HG02642 (cell line): ENCODE measurements at regions not wholly inside any gene's neighbourhood (a gene's known extent, or its start where the extent isn't known, plus 50 kb on each side); places are given as distances from the start of the nearest gene placed in this dataset.
A peak's percentile ranks its signal among the peaks of the same experiment; 100 is the strongest.

Experiments used
- ATAC-seq: cut with Tn5 transposase; IDR thresholded peaks from one replicate; pipeline ENCODE4 v1.9.1; 2021; ENCODE audit warnings: mild to moderate bottlenecking; ENCODE audit not compliant: unreplicated experiment, poor library complexity

DNA sequence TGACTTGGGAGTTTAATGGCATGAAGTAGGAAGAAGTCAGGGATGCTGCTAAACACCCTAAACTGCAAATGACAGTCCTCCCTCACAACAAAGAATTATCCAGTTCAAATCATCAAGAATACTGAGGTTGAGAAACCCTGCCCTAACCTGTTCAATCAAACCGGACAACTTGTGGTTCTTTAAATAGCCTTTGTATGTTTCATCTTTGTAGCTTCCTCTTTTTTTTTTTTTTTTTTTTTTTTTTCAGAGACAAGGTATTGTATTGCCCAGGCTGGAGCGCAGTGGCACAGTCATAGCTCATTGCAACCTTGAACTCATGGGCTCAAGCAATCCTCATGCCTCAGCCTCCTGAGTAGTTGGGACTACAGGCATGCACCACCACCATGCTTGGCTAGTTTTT is 52.5 kb upstream of the TTC29 start:
- ATAC-seq = no peak

DNA sequence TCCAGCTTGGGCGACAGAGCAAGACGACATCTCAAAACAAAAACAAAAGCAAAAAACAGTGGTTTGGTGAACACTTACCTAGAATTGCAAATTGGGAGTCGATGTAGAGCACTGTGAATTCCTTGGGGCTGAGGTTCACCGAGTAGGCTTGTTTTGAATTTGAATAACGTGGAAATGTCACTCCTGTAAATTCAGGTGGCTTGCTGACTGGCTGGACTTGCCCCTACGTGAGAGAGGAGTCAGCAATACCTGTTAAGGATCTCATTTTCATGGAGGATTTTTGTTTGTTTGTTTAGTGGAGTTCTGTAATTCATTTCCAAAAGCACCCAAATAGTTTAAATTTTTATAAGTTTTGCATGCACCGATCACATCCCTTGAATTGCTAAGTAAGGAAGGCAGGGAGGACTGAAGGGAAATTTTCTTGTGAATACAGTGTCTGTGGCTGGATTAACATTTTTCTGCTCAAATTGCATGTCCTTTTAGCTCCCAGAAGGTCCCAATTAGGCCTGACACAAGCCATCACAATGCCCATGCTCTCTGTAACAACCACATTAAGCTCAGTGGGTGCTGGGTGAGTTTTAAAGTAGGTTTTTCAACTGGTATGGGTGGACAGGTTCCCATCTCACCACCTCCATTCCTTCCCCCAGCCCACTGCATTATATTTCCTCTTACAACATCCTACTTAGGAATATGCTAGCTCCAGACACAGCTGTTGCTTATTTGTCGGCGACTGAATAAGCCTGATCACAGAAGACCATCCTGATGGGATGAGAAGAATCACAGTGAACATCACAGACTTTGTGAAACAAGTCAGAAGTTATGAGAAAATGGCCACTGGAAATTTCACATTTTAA is 58.5 kb upstream of the TTC29 start:
- ATAC-seq = no peak

DNA sequence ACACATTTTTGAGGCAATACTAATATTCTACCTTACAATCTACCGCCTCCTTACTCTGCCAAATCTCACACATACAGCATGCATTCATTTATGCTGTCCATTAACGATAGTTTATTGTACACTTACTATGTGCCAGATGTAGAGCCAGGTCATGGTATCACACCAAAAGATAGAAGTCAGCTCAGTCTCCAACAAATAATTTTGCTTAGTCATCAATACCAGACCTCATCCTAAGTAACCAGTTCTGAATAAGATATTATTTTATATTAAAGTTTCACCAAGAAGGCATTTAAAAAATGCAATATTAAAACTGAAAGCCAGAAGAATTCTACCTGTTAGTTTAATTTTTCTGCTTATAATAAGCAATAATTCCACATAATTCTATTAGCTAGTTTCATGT is 60.6 kb upstream of the TTC29 start:
- ATAC-seq = no peak

DNA sequence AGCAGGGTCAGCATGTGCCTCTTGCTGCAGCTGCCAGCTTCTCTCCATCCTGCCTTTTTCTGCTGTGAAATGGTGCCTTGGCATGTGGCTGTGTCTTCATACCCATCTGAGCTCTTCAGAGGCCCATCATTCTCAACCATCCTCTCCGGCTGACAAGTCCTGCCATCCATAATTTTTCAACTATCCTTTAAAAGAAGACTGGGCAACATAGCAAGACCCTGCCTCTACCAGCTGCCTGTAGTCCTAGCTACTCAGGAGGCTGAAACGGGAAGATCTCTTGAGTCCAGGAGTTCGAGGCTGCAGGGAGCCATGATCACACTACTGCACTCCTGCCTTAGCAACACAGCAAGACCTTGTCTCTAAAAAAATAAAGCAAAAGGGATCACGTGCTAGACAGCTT is 64.2 kb upstream of the TTC29 start:
- no peak for ATAC-seq

DNA sequence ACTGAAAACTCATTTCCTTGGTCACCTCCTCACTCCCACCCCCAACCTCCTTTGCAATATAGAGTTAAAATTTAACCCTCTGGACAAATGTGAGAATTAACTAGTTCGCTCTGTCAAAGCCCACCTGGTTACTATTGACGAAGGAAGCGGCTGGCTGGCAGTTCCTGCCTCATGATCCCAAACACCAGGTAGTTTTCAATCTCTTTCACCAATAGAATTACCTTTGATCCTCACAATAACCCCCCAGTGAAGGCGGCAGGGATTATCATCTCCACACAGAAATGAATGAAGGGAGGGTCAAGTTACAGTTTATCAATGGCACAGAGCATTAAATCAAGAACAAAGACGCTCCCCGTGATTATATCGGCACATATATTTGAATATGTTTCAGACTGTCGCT is 65.7 kb upstream of the TTC29 start:
- no peak for ATAC-seq

DNA sequence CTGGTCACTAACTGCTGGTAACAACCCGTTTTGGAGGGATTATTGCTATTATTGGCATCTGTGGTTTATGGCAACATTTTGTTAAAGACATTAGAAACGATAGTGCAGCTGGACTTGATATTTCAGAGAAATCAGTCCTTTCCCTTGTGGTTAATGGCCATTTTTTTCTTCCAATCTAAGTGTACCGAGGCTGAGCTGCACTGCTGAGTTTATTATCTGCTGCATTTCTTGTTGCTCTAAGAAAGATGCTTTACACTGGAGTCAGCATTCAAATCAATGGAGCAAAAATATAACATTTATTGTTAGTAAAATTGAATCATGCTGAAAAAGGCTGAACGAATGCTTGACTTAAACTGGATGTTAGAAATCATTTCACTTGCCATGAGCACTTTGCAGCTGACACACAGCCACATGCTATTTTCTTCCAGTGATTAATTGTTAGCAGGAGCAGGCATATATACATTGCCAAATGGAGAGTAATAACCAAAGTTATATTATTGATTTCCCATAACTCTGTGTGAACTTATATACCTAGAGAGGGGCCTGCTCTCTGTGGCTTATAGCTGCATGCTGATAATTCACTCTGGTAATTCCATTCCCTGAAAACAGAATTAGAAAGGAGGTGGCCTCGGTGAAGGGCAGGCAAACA is 66.5 kb upstream of the TTC29 start:
- no peak for ATAC-seq

DNA sequence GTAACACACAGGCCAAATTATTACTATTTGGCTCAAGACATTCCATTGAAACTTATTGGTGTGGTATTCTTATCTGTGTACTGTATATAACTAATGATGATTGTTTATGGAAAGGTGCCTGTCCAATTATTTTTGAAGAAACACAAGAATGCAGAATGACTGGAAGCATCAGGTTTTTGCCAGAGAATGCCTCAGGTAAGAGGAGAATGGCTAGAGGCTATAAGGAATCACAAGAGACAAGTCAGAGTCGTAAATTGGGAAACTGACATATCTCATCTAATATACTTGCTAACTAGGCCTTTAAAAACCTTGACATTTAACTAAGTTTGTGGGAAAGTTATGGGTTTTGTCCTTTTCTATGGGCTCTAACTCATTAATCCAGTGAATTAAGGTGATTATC is 69.3 kb upstream of the TTC29 start:
- ATAC-seq = no peak

DNA sequence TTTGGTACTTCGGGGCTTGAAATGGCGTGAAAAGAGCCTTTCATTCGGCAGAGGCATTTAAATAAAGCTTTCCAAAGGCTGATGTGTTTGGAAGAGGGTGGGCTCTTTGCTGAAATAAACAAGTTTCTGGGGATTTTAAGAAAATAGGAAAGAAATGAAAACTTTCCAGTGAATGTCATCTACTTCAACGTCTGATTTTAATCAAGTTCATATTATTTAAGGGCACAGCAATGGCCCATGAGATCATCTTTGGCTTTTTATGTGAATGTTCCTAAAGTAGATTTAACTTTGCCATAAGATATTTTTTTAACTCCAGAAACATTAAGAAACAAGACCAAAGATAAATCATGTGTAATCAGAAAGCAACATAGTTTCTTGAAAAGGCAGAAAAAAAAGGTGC is 69.8 kb upstream of the TTC29 start:
- ATAC-seq = no peak

DNA sequence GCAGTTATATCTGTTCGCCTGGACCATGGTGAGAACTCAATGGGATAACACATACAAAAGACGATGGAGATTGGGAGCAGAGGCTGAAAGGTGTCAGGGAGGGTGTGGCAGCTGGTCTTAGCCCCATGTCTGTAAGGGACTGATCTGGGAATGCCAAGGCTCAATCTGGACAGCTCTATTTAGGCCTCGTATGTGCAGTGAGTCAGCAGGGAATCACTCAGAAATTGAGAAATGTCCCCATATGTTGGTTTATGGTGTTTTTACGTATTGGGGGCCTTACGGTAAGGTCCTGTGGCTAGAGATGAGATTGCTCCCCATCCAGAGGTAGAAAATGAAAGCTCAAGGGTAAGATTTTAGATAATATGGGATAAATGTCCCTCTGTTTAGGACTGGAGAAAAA is 71.4 kb upstream of the TTC29 start:
- ATAC-seq = no peak

DNA sequence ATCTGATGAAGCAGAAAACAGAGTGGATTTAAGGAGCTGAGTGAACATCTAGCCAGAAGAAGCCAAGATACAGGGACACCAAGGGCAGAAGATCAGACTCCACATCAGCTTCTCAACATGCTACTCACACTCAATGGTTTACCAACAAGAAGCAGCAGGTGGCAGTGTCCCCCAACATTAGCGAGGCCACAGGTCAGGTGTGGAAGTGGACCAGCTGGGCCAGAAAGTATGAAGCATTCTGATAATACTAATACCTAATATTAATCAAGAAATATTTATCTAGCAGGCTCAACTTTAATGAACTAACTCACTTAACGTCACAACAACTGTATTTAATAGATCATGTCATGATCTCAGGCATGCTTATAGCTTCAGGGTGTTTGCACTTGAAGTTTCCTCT is 73.4 kb upstream of the TTC29 start:
- peak; percentile 86 for ATAC-seq

DNA sequence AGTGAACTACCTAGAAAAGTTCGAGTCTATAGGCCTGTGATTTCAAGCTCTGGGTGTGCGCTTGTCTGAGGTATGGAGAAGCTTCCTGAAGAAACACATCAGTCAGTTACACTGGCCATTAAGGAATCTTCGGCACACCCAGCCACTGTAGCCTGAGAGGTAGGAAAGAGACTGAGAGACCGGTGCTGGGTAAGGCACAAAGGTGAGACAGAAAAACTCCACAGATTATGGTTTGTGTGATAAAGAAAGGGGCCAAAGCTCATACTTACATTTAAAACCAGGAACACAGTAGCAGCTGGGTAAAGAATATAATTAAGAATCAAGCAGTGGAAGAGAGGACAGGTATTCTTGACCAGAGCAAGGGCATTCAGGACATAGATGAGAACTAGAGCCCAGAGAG is 74.8 kb upstream of the TTC29 start:
- ATAC-seq = no peak

DNA sequence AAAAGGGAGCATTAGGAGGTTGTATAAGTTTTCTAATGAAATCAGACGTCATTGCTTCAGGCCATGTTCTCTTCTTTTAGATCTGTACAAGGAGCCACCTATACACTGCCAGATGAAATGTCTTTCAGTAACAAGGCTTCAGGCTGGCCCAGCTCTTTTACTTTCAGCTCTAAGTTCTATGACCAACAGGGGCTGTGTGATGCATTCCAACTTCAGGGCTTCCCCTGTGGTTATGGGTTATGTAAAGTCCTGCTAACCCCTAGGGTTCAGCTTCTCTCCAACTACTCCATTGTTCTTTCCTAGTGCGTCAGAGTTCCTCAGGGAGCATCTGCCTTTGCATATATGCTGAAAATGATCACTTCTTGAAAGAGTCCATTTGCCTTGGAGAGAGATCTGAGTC is 79.4 kb upstream of the TTC29 start:
- ATAC-seq = no peak

DNA sequence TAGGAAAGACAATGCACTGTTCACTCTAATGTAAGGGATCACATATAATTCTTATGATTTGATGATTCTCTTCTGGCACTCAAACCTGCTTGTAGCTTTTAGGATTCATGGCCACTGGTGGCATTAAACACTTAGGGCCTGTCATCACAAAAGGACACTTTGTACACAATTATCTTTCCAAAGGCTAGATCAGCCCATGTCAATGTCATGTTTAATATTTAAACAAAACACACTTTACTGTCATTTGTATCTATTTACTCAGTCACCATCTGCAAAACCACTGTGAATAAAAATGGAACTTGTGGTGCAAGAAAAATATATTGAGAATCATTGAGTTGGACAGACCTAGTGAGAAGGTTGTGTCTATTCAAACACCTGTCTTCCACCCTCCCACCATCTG is 83.6 kb upstream of the TTC29 start:
- no peak for ATAC-seq

DNA sequence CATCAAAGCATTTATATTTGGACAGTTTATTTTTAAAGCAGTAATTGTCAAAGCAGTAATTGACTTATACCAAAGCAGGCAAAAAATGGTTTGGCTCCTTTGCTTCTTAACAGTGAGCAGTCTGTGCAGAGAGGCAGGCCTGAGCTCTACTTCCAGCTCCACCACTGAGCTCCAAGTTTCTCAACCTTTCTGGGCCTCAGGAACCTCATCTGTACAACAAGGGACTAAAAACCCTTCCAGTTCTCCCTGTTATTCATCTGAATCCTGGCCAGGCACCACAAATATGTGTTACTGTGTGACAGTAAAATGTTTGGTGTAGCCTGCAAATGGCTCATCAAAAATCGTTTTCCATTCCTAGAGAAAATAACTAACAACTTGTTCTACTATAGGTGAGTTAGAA is 88.7 kb upstream of the TTC29 start:
- ATAC-seq = no peak

DNA sequence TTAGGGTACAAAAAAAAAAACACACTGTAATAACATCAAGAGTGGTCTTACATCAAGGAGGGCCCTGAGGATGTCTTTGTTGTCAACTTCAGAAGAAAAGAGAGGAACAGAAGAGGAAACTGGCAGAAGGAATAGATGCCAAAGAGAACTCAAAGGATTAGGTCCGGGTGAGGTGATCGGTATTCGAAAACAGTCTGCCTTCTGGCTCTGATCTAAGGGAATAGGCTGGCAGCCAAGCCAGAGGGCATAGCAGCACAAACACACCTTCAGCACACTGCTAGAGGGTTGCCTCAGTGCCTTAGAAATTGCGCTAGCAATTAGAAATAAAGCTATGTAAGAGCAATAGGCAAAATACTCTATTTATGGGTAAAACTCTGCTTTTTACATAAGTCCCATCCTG is 91.4 kb upstream of the TTC29 start:
- no peak for ATAC-seq

DNA sequence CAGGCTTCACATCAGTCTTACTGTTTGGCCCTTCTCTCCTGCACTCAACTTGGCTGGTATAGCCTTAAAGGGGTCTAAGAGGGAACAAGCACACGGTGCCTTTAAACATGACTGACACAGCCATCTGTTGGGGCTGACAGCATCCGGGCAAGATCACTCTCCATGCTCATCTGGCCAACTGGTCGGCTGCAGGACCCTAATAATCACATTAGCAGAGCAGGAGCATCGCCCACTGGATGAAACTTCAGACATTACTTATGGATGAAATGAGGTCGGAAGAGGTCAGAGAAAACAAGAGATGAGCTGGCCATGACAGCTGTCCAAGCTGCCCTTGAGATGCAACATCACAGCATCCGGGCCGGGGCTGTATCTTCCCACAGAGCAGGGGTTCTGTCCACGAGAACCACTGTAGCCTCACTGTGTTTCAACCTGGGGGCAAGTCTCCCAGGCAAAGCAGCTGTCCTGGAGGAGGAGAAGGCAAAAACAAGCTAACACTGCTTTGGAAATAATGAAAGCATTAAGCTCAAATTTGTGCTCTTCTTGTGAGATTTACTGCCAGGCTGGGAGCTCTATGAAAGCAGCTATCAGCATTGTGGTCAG is 94.4 kb upstream of the TTC29 start:
- no peak for ATAC-seq

DNA sequence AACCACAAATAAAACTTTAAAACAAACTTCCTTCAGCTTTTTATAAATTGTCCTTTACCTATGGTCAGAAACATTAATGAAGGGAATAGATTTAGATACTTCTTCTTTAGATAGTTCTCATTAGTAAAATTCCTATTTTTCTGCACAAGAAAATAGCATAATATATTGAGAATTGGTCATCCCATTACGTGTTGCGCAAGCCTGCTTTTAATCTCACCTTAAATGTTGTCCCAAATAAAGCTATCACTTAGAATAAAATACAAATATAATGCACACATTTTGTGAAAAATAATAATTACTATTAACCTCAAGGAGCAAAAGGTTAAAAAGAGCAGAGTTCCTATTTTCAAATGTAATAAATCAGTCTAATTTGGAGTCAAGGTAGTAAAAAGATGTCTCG is 95.2 kb upstream of the TTC29 start:
- no peak for ATAC-seq

DNA sequence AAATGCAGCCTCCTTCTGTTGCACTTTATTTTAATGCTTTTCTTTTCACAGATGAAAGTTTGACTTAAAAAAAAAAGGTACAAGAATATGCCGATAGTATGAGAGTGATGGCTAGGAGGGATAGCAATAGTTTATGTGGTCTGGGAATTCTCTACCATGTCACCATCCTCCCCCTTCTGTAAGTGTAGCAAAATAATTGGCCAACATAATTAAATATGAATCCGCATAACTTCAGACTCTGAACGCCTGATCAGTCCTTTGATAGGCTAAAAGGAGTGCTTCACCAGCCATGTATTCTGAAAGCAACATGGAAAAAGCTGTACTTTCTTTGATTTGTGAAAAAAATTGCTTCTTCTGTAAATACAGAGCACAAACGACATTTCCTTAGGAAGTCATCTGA is 95.7 kb upstream of the TTC29 start:
- no peak for ATAC-seq

DNA sequence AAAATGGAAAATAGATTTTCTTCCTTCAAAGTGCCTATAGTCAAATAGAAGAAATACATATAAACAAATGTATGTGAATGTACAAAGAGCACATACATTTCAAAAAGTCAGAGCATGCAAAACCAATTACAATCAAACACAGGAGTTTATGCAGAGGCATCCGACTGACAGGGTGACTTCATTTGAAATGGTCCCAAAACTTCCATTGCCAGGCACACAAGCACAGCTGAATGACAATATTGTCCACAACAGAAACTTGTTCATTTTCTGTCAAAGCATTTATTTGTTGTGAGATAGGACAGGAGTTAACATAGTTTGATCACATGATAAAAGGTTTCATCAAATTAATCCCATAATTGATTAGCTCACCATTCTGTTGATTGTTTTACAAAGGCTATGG is 96.4 kb upstream of the TTC29 start:
- no peak for ATAC-seq

DNA sequence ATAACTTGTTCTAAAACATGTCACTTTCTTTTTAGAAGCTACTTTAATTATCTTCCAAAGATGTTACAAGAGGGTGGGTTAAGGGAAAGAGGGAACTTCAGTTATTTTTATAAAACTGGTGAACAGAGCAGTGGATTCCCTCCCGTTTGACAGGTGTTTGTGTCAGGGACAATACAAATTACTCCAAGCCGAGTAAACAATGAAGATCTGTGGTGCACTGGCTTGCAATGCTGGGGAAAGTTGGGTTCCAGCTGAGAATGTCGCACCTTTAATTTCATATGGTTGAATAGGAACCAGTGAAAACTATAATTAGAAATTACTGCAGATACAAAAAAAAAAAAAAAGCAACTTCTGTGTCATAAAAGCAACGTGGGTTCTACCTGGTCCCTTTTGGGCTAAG is 98.6 kb upstream of the TTC29 start:
- ATAC-seq = no peak

DNA sequence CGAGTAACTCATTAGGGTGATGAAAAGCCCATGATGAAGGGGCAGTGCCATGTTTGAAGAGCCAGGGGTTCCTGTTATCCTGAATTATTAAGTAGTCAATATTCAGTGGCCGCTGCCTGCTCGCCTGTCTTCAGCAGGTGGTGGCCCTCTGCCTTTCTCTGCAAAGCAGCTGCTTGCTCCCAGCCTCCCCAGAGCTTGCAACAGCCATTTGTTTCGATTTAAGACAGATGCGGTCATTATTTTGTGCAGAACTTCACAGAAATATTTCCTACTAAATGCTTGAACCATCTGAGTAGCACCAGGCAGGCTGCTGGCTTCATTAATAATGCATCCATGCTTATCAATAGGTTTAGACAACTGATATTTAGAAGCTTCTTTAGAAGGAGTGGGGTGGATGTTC is 104.3 kb upstream of the TTC29 start:
- ATAC-seq = no peak

DNA sequence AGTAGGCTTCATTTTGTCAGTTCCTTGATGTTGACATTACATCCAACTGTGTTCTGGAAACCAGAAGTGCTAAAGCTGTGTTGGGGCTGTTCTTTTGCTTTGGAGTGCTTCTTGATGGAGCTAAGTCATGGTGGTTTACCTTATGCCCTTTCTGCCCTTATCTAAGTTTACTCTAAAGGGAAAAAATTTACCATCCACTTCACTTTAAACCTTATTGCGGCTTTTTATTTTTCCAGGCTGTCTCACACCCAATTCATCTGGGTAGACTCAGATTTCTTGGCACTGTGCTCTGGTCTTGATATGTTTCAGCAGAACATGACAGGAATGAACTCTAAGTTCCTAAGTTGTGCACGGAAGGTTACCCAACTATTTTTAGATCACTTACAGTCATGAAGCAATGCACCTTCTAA is 104.7 kb upstream of the TTC29 start:
- ATAC-seq = no peak
